Osteocyte (in vitro differentiated cells): ENCODE measurements at regions not wholly inside any gene's neighbourhood (a gene's known extent, or its start where the extent isn't known, plus 50 kb on each side); places are given as distances from the start of the nearest gene placed in this dataset.
"Not testable (repeated sequence)": the region's sequence is repeated elsewhere in the genome, so short reads cannot be mapped to it uniquely, and the experiment has no call there.

Source experiments
- DNase-seq: peaks from one replicate; pipeline ENCODE4 v3.0.0; 2021; ENCODE audit warnings: mixed read lengths; ENCODE audit not compliant: unreplicated experiment; ENCODE audit errors: extremely low spot score
- H3K27ac Mint-ChIP-seq: one replicate; pipeline ENCODE4 v1.8.0; 2021; ENCODE audit warnings: mild to moderate bottlenecking, mixed read lengths; ENCODE audit not compliant: unreplicated experiment
- H3K27me3 Mint-ChIP-seq: one replicate; pipeline ENCODE4 v1.8.0; 2021; ENCODE audit warnings: mixed read lengths; ENCODE audit not compliant: unreplicated experiment
- H3K36me3 Mint-ChIP-seq: one replicate; pipeline ENCODE4 v1.8.0; 2021; ENCODE audit warnings: mixed read lengths; ENCODE audit not compliant: unreplicated experiment
- H3K4me1 Mint-ChIP-seq: one replicate; pipeline ENCODE4 v1.8.0; 2021; ENCODE audit warnings: mixed read lengths; ENCODE audit not compliant: unreplicated experiment
- H3K4me3 Mint-ChIP-seq: one replicate; pipeline ENCODE4 v1.8.0; 2021; ENCODE audit warnings: mild to moderate bottlenecking, moderate library complexity, mixed read lengths; ENCODE audit not compliant: unreplicated experiment
- H3K9me3 Mint-ChIP-seq: one replicate; pipeline ENCODE4 v1.8.0; 2021; ENCODE audit warnings: mixed read lengths; ENCODE audit not compliant: unreplicated experiment
- CTCF ChIP-seq: fragments of 200-600 bp; sonication (generic); IDR thresholded peaks from 2 replicates; pipeline ENCODE4 v1.5.0; 2021; ENCODE audit warnings: antibody characterized with exemption, mild to moderate bottlenecking, moderate library complexity

GRCh38 chr4:72641611-72642010 is 72.6 kb upstream of the ADAMTS3 start:
- Mint-ChIP-seq H3K36me3 (no peaks in the 10 kb centered on the region), H3K27ac (no peak overlapping the region), H3K4me1 (no peaks in the 10 kb centered on the region), H3K4me3 (no peak overlapping the region), H3K27me3 (peaks cover 12% of the 10 kb centered on the region), H3K9me3 (no peaks in the 10 kb centered on the region)
- no peak for TF ChIP-seq CTCF
- no peak for DNase-seq

DNA sequence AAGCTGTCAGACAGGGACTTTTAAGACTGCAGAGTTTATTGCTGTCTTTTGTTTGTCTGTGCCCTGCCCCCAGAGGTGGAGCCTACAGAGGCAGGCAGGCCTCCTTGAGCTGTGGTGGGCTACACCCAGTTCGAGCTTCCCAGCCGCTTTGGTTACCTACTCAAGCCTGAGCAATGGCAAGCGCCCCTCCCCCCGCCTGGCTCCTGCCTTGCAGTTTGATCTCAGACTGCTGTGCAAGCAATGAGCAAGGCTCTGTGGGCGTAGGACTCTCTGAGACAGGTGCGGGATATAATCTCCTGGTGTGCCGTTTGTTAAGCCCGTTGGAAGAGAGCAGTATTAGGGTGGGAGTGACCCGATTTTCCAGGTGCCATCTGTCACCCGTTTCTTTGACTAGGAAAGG is 67.8 kb upstream of the ADAMTS3 start:
- not testable (repeated sequence) for H3K27ac Mint-ChIP-seq

DNA sequence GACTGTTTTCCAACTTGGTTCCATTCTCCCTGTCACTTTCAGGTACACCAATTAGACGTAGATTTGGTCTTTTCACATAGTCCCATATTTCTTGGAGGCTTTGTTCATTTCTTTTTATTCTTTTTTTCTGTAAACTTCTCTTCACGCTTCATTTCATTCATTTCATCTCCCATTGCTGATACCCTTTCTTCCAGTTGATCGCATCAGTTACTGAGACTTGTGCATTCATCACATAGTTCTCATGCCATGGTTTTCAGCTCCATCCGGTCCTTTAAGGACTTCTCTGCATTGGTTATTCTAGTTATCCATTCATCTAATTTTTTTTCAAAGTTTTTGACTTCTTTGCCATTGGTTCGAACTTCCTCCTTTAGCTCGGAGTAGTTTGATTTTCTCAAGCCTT is 66.9 kb upstream of the ADAMTS3 start:
- not testable (repeated sequence) for H3K27me3 Mint-ChIP-seq, H3K36me3 Mint-ChIP-seq, H3K4me1 Mint-ChIP-seq, H3K27ac Mint-ChIP-seq, H3K4me3 Mint-ChIP-seq, H3K9me3 Mint-ChIP-seq, DNase-seq

More for the DNA sequence above, 67.8 kb upstream of the ADAMTS3 start:
- H3K9me3 Mint-ChIP-seq, DNase-seq, H3K4me3 Mint-ChIP-seq, H3K4me1 Mint-ChIP-seq, H3K36me3 Mint-ChIP-seq, H3K27me3 Mint-ChIP-seq: not testable (repeated sequence)

GRCh38 chr4:72632253-72632652 is 63.2 kb upstream of the ADAMTS3 start:
- H3K27ac Mint-ChIP-seq, H3K27me3 Mint-ChIP-seq, H3K4me1 Mint-ChIP-seq, H3K9me3 Mint-ChIP-seq, H3K36me3 Mint-ChIP-seq, H3K4me3 Mint-ChIP-seq, DNase-seq: not testable (repeated sequence)

DNA sequence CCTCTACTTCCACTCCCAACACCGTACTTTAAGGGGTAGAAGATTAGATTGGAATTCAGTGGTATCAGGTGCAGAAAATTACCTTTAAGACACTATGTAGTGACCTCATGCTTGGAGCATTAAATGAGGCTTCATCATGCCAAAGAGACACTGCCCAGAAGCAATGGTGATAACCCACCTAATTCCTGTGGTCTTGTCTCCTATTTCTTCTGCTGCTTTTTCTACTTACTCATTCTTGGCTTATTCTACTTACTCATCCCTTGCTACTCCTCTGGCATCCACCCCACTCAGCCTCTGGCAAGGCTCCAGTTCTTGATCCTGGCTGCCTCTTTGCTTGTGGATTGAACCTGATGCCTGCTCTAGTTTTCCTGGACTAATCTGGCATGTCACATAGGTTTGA is 62.3 kb upstream of the ADAMTS3 start:
- Mint-ChIP-seq H3K4me3 (no peak overlapping the region), H3K4me1 (no peaks in the 10 kb centered on the region), H3K9me3 (peaks cover 6% of the 10 kb centered on the region), H3K27me3 (peaks cover 3% of the 10 kb centered on the region), H3K36me3 (no peaks in the 10 kb centered on the region), H3K27ac (no peak overlapping the region)
- no peak for DNase-seq
- no peak for TF ChIP-seq CTCF

GRCh38 chr4:72629540-72629939 is 60.5 kb upstream of the ADAMTS3 start:
- Mint-ChIP-seq H3K27me3 (peaks cover 3% of the 10 kb centered on the region), H3K4me1 (no peaks in the 10 kb centered on the region), H3K4me3 (no peak overlapping the region), H3K36me3 (no peaks in the 10 kb centered on the region), H3K9me3 (no peaks in the 10 kb centered on the region), H3K27ac (no peak overlapping the region)
- DNase-seq, result no peak
- TF ChIP-seq CTCF, result no peak

DNA sequence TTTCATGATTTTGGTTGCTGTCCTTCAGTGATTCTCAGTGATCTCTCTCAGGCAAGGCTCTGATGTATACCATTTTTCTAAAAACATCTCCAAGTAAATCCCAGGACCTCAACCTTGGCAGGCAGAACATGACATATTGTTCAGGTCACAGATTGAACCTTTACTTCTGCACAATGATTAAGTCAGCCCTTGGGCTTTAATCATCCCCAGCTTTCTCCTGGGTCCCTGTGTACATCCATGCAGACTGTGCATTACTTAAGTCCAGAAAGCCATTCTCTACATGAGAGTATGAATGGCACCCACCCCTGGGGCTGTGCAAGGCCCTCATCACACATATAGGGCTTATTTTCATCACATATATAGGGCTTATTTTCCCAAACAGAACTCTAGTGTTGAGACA is 58.7 kb upstream of the ADAMTS3 start:
- no peaks in the 10 kb centered on the region for H3K4me1 Mint-ChIP-seq
- no peak for TF ChIP-seq CTCF
- DNase-seq, result no peak
- no peaks in the 10 kb centered on the region for H3K9me3 Mint-ChIP-seq
- peaks cover 7% of the 10 kb centered on the region for H3K27me3 Mint-ChIP-seq
- H3K36me3 Mint-ChIP-seq, result no peaks in the 10 kb centered on the region
- no peak overlapping the region for H3K4me3 Mint-ChIP-seq
- H3K27ac Mint-ChIP-seq, result no peak overlapping the region
